ENCODE measurements at regions not wholly inside any gene's neighbourhood (a gene's known extent, or its start where the extent isn't known, plus 50 kb on each side); places are given as distances from the start of the nearest gene placed in this dataset.

GRCh38 chr18:78221496-78221895 is 758.1 kb upstream of the SALL3 start:
- H3K27me3 ChIP-seq (ENCODE audit: control insufficient read depth, extremely low read depth, insufficient read depth, low read length): no peaks in the 10 kb centered on the region
- dilution Hi-C loops (cut with MboI; ENCODE audit: extremely low pct_ligation_motif_present, low sequenced_read_pairs): no loop called here
- FAIRE-seq: no peak

GRCh38 chr18:78228974-78229373 is 750.6 kb upstream of the SALL3 start:
- no peak overlapping the region for H3K4me3 ChIP-seq (ENCODE audit: control insufficient read depth in 2 of 3, extremely low read depth in 1 of 3, insufficient read depth in 2 of 3, low read depth in 1 of 3, low read length in 3 of 3)
- dilution Hi-C loops (cut with MboI; ENCODE audit: extremely low pct_ligation_motif_present, low sequenced_read_pairs): no loop called here
- peaks cover 12% of the 10 kb centered on the region for H3K9me3 ChIP-seq (ENCODE audit: control insufficient read depth, low read depth, low read length)
- no peak overlapping the region for H3K4me2 ChIP-seq (ENCODE audit: control insufficient read depth, extremely low read depth, insufficient read depth, low read depth, low read length)
- DNase-seq (ENCODE audit: low read depth, low spot score) (no peak), FAIRE-seq (no peak)
- no peaks in the 10 kb centered on the region for H3K4me1 ChIP-seq (ENCODE audit: control insufficient read depth, extremely low read depth, insufficient read depth, low read length)
- no peaks in the 10 kb centered on the region for H3K9me1 ChIP-seq (ENCODE audit: control insufficient read depth, extremely low read depth, insufficient read depth, low read length)
- TF ChIP-seq EZH2 (IDR thresholded peaks at IDR 0.05; ENCODE audit: low read length): no peak
- TF ChIP-seq CTCF (optimal IDR thresholded peaks at IDR 0.05 in 1 of 3, IDR thresholded peaks at IDR 0.05 in 1 of 3, conservative IDR thresholded peaks at IDR 0.05 in 1 of 3; ENCODE audit: extremely low read depth in 1 of 3, insufficient read depth in 2 of 3, low read length in 3 of 3): no peak
- no peaks in the 10 kb centered on the region for H4K20me1 ChIP-seq (ENCODE audit: control insufficient read depth, extremely low read depth, insufficient read depth, low read length)
- H3K9ac ChIP-seq (ENCODE audit: control insufficient read depth, extremely low read depth, insufficient read depth, low read length): no peak overlapping the region
- no peaks in the 10 kb centered on the region for H3K36me3 ChIP-seq (ENCODE audit: control insufficient read depth in 2 of 2, extremely low read depth in 1 of 2, insufficient read depth in 2 of 2, low read length in 2 of 2)
- no peaks in the 10 kb centered on the region for H3K27me3 ChIP-seq (ENCODE audit: control insufficient read depth, extremely low read depth, insufficient read depth, low read length)
- H2AFZ ChIP-seq (ENCODE audit: control insufficient read depth, low read length): no peak overlapping the region
- no peaks in the 10 kb centered on the region for H3K79me2 ChIP-seq (ENCODE audit: control insufficient read depth, insufficient read depth, low read length)
- no peak overlapping the region for H3K27ac ChIP-seq (ENCODE audit: control insufficient read depth, insufficient read depth, low read length)

More at GRCh38 chr18:78221496-78221895, 758.1 kb upstream of the SALL3 start:
- no peaks in the 10 kb centered on the region for H4K20me1 ChIP-seq (ENCODE audit: control insufficient read depth, extremely low read depth, insufficient read depth, low read length)
- H3K36me3 ChIP-seq (ENCODE audit: control insufficient read depth in 2 of 2, extremely low read depth in 1 of 2, insufficient read depth in 2 of 2, low read length in 2 of 2): no peaks in the 10 kb centered on the region
- H3K27ac ChIP-seq (ENCODE audit: control insufficient read depth, insufficient read depth, low read length): no peak overlapping the region
- TF ChIP-seq CTCF (optimal IDR thresholded peaks at IDR 0.05 in 1 of 3, IDR thresholded peaks at IDR 0.05 in 1 of 3, conservative IDR thresholded peaks at IDR 0.05 in 1 of 3; ENCODE audit: extremely low read depth in 1 of 3, insufficient read depth in 2 of 3, low read length in 3 of 3): no peak
- TF ChIP-seq EZH2 (IDR thresholded peaks at IDR 0.05; ENCODE audit: low read length): no peak
- H2AFZ ChIP-seq (ENCODE audit: control insufficient read depth, low read length): no peak overlapping the region
- peaks cover 12% of the 10 kb centered on the region for H3K9me3 ChIP-seq (ENCODE audit: control insufficient read depth, low read depth, low read length)
- H3K9ac ChIP-seq (ENCODE audit: control insufficient read depth, extremely low read depth, insufficient read depth, low read length): no peak overlapping the region
- H3K4me2 ChIP-seq (ENCODE audit: control insufficient read depth, extremely low read depth, insufficient read depth, low read depth, low read length): no peak overlapping the region
- H3K9me1 ChIP-seq (ENCODE audit: control insufficient read depth, extremely low read depth, insufficient read depth, low read length): no peaks in the 10 kb centered on the region
- H3K79me2 ChIP-seq (ENCODE audit: control insufficient read depth, insufficient read depth, low read length): no peaks in the 10 kb centered on the region
- no peaks in the 10 kb centered on the region for H3K4me1 ChIP-seq (ENCODE audit: control insufficient read depth, extremely low read depth, insufficient read depth, low read length)
- no peak overlapping the region for H3K4me3 ChIP-seq (ENCODE audit: control insufficient read depth in 2 of 3, extremely low read depth in 1 of 3, insufficient read depth in 2 of 3, low read depth in 1 of 3, low read length in 3 of 3)
- DNase-seq (ENCODE audit: low read depth, low spot score): no peak

Data from keratinocyte (primary cell).